GM19351 (cell line): ENCODE measurements at regions not wholly inside any gene's neighbourhood (a gene's known extent, or its start where the extent isn't known, plus 50 kb on each side); places are given as distances from the start of the nearest gene placed in this dataset.
A peak's percentile ranks its signal among the peaks of the same experiment; 100 is the strongest.

Experiments
- ATAC-seq: cut with Tn5 transposase; IDR thresholded peaks from one replicate; pipeline ENCODE4 v1.9.1; 2021; ENCODE audit warnings: mild to moderate bottlenecking, moderate library complexity; ENCODE audit not compliant: unreplicated experiment

DNA sequence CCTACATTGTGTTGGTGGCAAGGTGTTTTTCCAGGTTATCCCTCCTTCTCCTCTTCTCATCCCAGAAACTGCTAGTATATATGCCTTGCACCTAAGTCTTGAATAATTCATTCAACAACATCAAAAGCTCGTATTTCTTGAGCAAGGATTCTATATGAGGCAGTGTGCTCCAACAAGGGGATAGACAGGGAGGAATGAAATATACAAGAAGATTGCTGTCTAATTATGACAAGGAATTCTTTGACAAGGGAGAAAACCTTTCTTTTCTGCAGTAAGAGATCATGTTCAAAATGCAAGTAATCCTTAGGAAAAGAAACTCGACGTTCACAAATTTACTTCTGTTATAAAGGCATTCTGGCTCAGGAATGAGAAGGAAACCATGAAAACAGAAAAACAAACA lies 788.6 kb downstream of the TDRD15 start:
- ATAC-seq = no peak

DNA sequence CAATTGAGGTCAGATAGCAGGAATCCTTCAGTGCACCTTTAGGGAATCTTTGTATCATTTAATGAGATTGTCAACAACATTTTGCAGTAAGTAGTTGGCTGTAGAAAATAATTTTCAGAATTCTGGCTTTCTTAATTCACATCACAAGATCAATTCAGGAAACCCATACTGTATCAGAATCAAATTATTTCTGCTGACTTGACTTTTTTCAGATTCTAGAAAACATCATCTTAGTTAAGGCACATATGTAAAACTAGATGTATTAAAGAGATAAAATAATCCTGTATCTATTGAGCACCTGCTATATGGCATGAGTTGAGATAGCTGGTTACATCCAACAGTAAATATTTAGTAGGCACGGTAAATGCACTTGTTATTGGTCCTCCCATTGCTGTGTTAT lies 791.4 kb downstream of the TDRD15 start:
- ATAC-seq = no peak

GRCh38 chr2:21916934-21917522 lies 793.3 kb downstream of the TDRD15 start:
- ATAC-seq = no peak

DNA sequence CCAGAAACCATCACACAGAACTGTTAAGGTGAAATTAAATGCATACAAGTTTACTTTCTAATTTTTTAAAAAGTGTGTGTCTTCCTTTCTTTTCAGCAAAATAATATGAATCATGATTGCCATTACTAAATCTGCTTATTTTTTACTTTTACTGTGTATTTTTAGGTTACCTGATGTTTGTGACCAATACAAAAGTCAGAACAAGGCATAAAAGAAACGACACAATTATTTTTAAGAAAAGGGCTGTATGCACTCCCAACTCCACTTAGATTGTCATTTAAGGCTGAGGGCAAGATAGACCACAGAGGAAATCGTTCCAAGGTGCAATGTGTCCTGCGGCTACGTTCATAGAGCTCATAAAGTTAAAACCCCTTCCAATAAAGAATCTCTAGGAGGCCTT lies 797.0 kb downstream of the TDRD15 start:
- no peak for ATAC-seq

- peak; percentile 95 for ATAC-seq
Measured at GRCh38 chr2:21924640-21925285, 801.0 kb downstream of the TDRD15 start.

DNA sequence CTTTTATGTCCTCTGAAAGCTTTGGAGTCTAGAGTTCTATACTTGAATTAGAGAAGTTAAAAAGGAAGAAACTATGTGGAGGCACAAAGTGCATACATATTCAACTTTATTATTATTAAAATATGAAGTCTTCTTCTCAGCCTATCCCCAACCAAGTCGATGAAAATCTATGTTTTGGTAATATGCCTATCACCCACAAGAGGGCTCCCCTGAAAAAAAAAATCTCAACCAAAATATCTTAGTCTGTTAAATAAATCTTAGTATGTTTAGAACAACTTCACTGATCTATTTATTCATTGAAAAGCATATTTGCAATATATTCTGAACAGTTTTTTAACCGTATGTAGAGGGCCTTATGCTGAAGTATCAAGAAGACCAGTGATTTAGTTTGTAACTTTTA lies 804.5 kb downstream of the TDRD15 start:
- ATAC-seq = no peak

- ATAC-seq = no peak
Measured at GRCh38 chr2:21930226-21930625, 806.5 kb downstream of the TDRD15 start.

GRCh38 chr2:21939967-21940366 lies 816.2 kb downstream of the TDRD15 start:
- no peak for ATAC-seq

DNA sequence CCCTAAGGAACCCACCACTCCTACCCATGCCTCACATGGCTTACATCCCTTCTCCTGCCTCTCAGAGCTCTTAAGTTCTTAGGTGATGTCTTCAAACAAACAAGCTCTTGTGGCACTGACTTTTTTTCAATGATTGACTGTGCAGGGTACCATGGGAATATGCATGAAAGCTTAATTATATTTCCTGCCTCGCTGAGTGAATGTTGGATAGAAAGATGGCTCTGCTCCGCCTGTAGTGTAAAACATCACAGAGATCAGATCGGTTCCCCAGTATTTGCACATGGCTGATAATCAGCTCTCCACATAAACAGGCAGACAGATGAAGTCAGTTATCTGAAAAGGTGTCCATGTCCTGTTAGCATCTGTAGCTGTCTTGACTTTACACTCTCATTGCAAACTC lies 820.8 kb downstream of the TDRD15 start:
- ATAC-seq = no peak

DNA sequence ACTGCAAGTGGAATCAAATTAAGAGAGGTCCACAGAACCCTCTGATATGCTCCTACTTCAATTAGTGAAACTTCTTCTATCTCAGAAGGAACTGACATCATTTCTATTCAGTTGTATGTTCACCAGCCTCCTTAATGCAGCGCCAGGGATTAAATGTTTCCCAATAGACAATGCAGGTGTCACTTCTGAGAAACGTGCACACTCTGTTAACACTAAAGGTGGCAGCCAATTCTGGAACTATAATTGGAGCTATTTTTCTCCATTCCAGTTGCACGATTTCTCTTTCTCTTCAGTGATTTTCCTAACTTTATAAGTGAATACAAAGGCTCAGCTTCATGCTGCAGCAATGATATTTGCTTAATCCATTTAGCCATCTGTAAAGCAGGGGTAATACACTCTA lies 821.9 kb downstream of the TDRD15 start:
- ATAC-seq = no peak

- ATAC-seq = no peak
Measured at GRCh38 chr2:21947046-21947445, 823.3 kb downstream of the TDRD15 start.

- ATAC-seq = no peak
Measured at GRCh38 chr2:21966139-21966538, 842.4 kb downstream of the TDRD15 start.

DNA sequence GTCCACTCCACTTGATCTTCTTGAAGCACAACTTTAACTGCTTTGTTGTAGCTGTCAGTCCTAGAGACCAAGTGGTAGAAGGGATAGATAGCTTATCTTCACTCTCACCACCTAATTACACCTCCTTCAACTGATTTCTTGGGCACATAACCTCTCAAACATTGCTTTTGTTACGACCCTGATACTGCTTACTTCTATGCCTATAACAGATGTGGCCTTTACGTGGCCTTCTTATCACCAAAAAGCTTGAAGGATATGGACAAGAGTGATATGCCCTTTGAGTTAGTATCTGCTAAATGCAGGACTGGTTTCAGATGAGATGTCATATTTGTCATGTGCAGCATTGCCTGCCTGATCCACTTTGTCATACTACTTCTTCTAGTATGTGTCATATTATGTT lies 847.2 kb downstream of the TDRD15 start:
- ATAC-seq = no peak

- no peak for ATAC-seq
Measured at GRCh38 chr2:21972586-21972985, 848.8 kb downstream of the TDRD15 start.

DNA sequence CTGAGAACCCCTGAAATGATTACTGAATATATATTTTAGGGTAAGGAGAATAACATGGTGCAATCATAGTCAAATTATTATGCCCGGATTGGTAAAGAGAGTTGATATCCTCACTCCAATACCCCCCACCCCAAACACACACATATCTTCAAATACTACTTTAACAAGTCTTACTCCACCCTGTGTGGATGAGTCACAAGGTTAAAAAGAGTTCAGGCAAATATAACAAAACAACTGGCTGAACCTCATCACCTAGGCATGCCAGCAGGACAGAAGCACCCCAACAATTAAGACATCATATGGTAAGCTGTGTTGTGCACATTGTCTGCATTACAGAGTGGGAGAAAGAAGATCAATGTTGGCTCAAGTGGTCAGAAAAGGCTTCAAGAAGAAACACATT lies 857.4 kb downstream of the TDRD15 start:
- no peak for ATAC-seq

GRCh38 chr2:21993002-21993401 lies 869.2 kb downstream of the TDRD15 start:
- ATAC-seq = no peak

GRCh38 chr2:21996339-21996738 lies 872.6 kb downstream of the TDRD15 start:
- ATAC-seq = no peak

- ATAC-seq = no peak
Measured at GRCh38 chr2:21999522-21999921, 875.8 kb downstream of the TDRD15 start.

GRCh38 chr2:22002066-22002465 lies 878.3 kb downstream of the TDRD15 start:
- no peak for ATAC-seq

- no peak for ATAC-seq
Measured at GRCh38 chr2:22003270-22003669, 879.5 kb downstream of the TDRD15 start.

DNA sequence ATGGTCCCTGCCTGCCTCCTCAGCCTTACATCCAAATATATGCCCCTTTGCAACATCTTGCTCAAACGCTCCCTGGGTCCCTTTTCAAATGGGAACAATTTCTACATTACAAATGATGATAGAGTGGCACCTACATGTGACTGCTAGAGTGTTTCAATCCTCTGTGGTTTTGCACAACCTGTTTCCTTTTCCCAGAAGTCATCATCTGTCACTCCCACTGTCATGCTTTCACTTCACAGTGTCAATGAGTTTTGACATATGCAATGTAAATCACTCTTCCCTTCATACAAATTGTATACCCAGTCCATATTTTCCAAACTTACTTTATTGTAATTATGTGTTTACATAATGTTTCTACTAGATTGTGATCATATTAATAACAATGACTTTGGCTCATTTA lies 887.3 kb downstream of the TDRD15 start:
- ATAC-seq = no peak

GRCh38 chr2:22020091-22020742 lies 896.4 kb downstream of the TDRD15 start:
- ATAC-seq = no peak
